ENCODE measurements at regions not wholly inside any gene's neighbourhood (a gene's known extent, or its start where the extent isn't known, plus 50 kb on each side); places are given as distances from the start of the nearest gene placed in this dataset.

DNA sequence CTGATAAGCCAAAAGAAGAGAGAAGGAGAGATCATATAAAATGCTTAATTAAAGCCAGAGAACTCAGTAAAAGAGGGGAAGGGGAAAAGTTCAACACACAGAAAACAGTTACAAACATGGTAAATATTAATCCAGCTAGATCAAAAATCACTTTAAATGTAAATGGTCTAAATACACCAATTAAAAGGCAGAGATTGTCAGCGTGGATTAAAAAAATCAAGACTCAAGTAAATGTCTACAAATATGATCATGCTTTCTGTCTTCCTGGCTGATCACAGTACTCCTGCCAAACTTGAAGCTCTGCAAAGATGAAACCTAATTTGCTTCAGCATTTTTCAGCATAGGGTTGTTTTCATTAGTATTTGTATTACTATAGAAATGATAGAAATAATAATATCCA lies 54.6 kb upstream of the RNF32 start:
- no peak for TF ChIP-seq POU2F2 (IDR thresholded peaks at IDR 0.05; ENCODE audit: low read depth, low read length)
- TF ChIP-seq POLR2A (IDR thresholded peaks at IDR 0.05; ENCODE audit: low read depth, low read length) = no peak
- TF ChIP-seq TAF1 (IDR thresholded peaks at IDR 0.05; ENCODE audit: low read depth, low read length) = no peak
